ENCODE measurements at regions not wholly inside any gene's neighbourhood (a gene's known extent, or its start where the extent isn't known, plus 50 kb on each side); places are given as distances from the start of the nearest gene placed in this dataset.
"Not testable (repeated sequence)": the region's sequence is repeated elsewhere in the genome, so short reads cannot be mapped to it uniquely, and the experiment has no call there.

DNA sequence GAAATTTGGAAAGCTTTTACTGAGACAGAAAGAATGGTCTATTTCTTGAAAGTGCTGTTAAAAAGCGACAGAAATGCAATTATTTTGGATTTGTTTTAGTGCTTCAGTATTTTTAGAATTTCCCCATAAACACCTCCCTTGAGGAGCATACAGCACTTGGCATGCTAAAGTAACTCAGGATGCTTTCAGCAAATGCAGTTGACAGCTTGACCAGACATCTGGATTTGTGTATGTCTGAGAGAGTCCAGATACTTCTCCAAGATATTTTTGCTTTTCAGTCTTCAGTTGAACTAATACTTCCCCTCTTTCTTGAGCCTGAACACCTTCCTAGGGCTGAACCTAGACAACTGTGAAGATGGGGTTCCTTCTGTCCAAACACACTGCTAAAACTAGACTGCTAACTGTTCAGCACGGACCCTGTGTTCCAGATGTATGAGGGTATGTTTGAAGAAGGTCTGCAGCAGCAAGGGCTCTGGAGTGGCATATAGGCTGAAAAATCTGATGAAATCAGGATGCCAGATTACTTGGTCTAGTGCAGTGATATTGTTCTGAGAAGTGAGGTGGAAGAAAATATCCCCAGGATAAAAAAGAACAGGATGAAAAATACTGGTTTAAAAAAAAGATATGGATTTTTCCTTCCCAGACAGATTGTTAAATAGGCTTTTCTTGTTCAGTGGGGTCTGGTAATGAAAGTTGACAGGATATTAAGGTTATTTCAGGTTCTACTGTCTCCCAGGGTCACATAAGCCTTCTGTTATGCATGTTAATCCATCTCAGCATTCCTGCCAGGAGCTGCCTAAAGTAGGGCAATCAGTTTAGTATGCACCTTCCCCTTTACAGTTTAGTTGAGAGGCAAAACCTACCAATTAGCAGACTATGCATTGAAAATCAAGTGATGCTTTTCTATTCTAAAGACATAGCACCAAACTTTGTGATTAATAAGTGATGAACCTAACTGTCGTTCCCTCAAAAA is 516.9 kb upstream of the TBL1XR1 start:
- no peak for DNase-seq (ENCODE audit: low read depth, low spot score)

DNA sequence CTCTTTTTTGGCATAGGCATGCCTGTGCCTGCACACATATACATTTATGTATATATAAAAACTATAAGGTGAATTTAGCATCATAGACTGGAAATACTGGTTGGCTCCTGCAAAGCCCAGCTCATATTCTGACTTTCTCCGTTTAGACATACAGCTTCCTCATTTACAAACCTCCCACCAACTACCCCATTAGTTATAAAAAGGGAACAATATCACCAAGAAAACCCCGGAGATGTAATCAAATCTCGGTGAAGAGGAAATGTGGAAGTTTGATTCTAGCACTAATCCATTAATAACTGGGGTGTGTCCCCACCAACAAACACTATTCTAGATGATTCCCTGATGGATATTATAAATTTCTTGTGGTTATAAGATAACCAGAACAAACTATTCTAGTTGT is 517.7 kb upstream of the TBL1XR1 start:
- in situ Hi-C loops (cut with HindIII; ENCODE audit: low pct_unique_long_range_greater_than_20kb, low sequenced_read_pairs) = no loop called here
- DNase-seq (ENCODE audit: low read depth, low spot score) = no peak

More for the DNA sequence above, 516.9 kb upstream of the TBL1XR1 start:
- in situ Hi-C loops (cut with HindIII; ENCODE audit: low pct_unique_long_range_greater_than_20kb, low sequenced_read_pairs) = no loop called here

GRCh38 chr3:177715980-177716379 is 518.7 kb upstream of the TBL1XR1 start:
- no peak for DNase-seq (ENCODE audit: low read depth, low spot score)
- in situ Hi-C loops (cut with HindIII; ENCODE audit: low pct_unique_long_range_greater_than_20kb, low sequenced_read_pairs) = no loop called here

DNA sequence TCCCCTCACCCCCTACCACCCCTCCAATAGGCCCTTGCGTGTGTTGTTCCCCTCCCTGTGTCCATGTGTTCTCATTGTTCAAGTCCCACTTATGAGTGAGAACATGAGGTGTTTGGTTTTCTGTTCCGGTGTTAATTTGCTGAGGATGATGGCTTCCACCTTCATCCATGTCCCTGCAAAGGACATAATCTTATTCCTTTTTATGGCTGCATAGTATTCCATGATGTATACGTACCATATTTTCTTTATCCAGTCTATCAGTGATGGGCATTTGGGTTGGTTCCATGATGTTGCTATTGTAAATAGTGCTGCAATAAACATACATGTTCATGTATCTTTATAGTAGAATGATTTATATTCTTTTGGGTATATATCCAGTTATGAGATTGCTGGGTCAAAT is 523.6 kb upstream of the TBL1XR1 start:
- in situ Hi-C loops (cut with HindIII; ENCODE audit: low pct_unique_long_range_greater_than_20kb, low sequenced_read_pairs); DNase-seq (ENCODE audit: low read depth, low spot score): not testable (repeated sequence)

GRCh38 chr3:177721864-177722785 is 524.8 kb upstream of the TBL1XR1 start:
- DNase-seq (ENCODE audit: low read depth, low spot score) = no peak
- in situ Hi-C loops (cut with HindIII; ENCODE audit: low pct_unique_long_range_greater_than_20kb, low sequenced_read_pairs) = no loop called here

GRCh38 chr3:177724020-177724638 is 526.8 kb upstream of the TBL1XR1 start:
- DNase-seq (ENCODE audit: low read depth, low spot score) = no peak
- in situ Hi-C loops (cut with HindIII; ENCODE audit: low pct_unique_long_range_greater_than_20kb, low sequenced_read_pairs) = no loop called here

DNA sequence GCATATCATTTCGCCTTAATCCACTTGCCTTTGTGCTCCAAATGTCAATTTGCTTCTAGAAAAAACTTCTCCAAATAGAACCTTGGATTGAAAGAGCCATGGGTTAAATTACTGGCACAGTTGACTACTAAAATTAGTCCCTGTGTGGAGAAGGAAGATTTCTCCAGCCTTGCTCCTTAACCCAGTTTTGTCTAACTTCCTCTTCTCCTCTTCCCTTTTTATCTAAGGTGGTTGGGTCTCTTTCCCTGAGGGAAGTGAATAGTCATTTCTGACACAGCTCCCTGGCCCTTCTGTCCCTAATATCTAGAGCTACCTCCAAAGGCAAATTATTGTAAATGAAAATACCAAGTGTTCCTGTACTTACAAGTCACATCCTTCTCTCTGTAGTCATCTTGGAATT is 527.9 kb upstream of the TBL1XR1 start:
- in situ Hi-C loops (cut with HindIII; ENCODE audit: low pct_unique_long_range_greater_than_20kb, low sequenced_read_pairs) = no loop called here
- no peak for DNase-seq (ENCODE audit: low read depth, low spot score)

DNA sequence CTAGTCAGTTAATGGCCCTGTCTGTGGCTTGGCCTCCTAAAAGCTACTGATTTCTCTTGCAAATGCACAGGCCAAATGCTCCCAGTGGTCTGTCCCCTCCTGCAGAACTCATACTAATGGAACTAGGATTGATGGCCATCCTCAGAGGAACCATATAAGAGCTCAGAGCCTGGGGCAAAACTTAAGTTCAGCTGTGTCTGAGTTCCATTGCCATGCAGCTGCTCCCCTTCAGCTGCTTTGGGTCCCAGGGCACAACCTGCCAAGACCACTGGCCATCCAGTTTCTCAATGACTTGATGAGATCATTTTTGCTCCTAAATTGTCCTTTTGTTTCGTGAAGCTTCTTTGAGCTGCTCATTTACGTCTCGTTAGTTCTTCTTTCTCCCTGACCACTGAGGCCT is 529.5 kb upstream of the TBL1XR1 start:
- in situ Hi-C loops (cut with HindIII; ENCODE audit: low pct_unique_long_range_greater_than_20kb, low sequenced_read_pairs) = no loop called here
- no peak for DNase-seq (ENCODE audit: low read depth, low spot score)

GRCh38 chr3:177729956-177730681 is 532.8 kb upstream of the TBL1XR1 start:
- in situ Hi-C loops (cut with HindIII; ENCODE audit: low pct_unique_long_range_greater_than_20kb, low sequenced_read_pairs) = no loop called here
- DNase-seq (ENCODE audit: low read depth, low spot score) = no peak

DNA sequence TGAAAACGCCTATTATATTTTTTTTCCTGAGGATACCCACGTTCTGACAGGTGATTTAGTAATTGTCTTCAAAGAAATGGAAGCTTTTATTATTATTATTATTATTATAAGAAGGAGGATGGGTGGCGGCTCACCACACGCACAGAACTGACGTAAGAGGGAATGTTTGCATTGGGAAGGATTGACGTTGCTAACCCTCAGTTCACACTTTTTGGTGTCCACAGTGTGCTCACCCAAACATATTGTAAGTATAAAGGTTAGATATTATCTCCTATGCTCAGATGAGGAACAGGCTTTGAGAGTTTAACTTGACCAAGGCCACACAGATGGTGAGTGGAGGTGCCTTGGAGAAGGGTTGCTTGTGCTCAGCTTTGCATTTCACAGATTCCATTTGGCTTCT is 533.5 kb upstream of the TBL1XR1 start:
- DNase-seq (ENCODE audit: low read depth, low spot score) = no peak
- in situ Hi-C loops (cut with HindIII; ENCODE audit: low pct_unique_long_range_greater_than_20kb, low sequenced_read_pairs) = no loop called here

- no peak for DNase-seq (ENCODE audit: low read depth, low spot score)
- in situ Hi-C loops (cut with HindIII; ENCODE audit: low pct_unique_long_range_greater_than_20kb, low sequenced_read_pairs) = no loop called here
These were observed 534.5 kb upstream of the TBL1XR1 start for GRCh38 chr3:177731644-177732268.

DNA sequence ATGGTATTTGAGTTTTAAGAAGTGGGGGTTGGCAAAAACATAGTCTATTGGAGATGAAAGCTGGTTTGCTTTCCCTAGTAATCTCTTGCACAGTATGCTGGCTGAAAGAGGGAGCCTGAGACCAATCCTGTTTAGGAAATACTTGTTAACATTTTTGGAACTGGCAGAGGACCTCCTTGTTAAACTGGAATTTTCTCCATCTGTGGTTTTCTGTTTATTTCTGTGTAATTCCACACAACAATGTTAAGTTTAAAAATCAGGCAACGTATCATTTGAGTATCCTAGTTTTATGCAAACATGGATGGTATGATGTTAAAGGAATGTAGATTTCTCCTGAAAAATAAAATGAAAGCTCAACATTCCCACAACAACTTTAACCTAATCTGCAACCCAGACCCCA is 536.0 kb upstream of the TBL1XR1 start:
- DNase-seq (ENCODE audit: low read depth, low spot score) = no peak
- in situ Hi-C loops (cut with HindIII; ENCODE audit: low pct_unique_long_range_greater_than_20kb, low sequenced_read_pairs) = no loop called here

DNA sequence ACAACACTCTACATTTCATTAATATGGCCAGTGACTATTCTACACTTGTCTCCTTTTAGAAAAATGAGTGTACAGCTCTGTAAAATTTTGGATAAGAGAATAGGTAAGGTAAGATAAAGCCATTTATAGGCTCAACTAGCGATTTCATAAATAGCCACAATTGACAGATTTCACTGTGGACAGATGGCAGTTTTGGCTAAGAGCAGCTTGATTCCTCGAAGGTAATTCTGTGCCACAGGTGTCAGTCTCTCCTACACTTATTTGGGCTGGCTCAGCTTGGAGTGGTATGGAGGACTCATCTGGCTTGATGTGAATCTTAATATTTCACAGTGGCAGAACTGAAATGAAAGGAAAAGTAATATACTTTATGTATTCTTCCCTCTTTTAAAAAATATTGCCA is 536.7 kb upstream of the TBL1XR1 start:
- no peak for DNase-seq (ENCODE audit: low read depth, low spot score)
- in situ Hi-C loops (cut with HindIII; ENCODE audit: low pct_unique_long_range_greater_than_20kb, low sequenced_read_pairs) = no loop called here

DNA sequence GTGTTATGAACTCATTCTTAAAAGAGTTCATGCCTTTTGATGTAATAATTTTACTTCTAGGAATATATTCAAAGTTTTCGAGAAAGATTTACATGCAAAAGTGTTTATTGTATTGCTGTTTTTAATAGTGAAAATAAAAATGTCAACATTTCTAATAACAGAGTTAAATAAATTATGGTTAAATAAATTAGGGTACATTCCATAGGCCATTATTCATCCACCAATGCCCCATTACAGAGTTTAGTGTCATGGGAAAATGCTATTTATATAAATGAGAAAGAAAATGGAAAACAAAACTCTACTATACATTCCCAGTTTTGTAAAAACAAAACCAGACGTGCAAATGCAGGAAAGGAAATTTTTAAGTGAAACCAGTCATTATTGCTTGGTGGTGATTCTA is 538.1 kb upstream of the TBL1XR1 start:
- in situ Hi-C loops (cut with HindIII; ENCODE audit: low pct_unique_long_range_greater_than_20kb, low sequenced_read_pairs) = no loop called here
- DNase-seq (ENCODE audit: low read depth, low spot score) = no peak

GRCh38 chr3:177739461-177739860 is 542.2 kb upstream of the TBL1XR1 start:
- in situ Hi-C loops (cut with HindIII; ENCODE audit: low pct_unique_long_range_greater_than_20kb, low sequenced_read_pairs) = no loop called here
- DNase-seq (ENCODE audit: low read depth, low spot score) = no peak

DNA sequence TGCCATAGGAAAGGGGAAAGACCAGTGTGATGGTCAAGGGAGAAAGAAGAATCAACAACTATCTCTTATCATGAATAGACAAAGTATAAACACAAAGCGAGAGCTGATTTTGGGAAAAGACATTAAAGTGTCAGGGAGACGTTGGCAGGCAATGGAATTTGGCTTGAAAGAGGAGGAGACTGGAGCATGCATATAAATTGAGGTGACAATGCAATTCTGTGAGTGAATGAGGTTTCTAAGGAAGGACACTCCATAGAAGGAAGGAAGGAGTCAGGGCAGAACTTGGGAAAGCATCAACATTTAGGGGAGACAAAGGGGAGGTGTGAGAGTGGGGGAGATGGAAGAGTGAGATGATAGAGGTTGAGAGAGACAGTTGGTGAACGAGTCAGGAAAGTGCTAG is 543.0 kb upstream of the TBL1XR1 start:
- no peak for DNase-seq (ENCODE audit: low read depth, low spot score)
- in situ Hi-C loops (cut with HindIII; ENCODE audit: low pct_unique_long_range_greater_than_20kb, low sequenced_read_pairs) = no loop called here

DNA sequence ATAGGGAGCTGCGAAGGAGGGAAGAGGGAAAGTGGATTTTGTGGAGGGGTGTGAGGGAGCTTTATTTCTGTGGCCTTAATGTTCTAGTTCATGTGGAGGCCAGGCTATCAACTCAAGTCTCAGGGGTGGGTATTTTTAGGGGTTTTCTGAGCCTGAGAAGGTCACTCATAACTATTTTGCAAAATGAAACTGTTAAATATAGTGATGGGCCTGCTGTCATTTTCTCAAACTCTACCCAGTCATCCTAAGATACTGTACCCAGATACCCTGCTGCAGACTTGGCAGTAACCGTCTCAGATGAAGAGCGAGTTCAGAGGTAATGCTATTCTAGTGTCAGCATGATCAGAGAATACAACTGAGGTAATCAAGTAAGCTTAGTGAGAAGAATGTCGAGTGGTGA is 545.0 kb upstream of the TBL1XR1 start:
- DNase-seq (ENCODE audit: low read depth, low spot score) = no peak
- in situ Hi-C loops (cut with HindIII; ENCODE audit: low pct_unique_long_range_greater_than_20kb, low sequenced_read_pairs) = no loop called here
